ENCODE measurements at regions not wholly inside any gene's neighbourhood (a gene's known extent, or its start where the extent isn't known, plus 50 kb on each side); places are given as distances from the start of the nearest gene placed in this dataset.
"Not testable (repeated sequence)": the region's sequence is repeated elsewhere in the genome, so short reads cannot be mapped to it uniquely, and the experiment has no call there.

DNA sequence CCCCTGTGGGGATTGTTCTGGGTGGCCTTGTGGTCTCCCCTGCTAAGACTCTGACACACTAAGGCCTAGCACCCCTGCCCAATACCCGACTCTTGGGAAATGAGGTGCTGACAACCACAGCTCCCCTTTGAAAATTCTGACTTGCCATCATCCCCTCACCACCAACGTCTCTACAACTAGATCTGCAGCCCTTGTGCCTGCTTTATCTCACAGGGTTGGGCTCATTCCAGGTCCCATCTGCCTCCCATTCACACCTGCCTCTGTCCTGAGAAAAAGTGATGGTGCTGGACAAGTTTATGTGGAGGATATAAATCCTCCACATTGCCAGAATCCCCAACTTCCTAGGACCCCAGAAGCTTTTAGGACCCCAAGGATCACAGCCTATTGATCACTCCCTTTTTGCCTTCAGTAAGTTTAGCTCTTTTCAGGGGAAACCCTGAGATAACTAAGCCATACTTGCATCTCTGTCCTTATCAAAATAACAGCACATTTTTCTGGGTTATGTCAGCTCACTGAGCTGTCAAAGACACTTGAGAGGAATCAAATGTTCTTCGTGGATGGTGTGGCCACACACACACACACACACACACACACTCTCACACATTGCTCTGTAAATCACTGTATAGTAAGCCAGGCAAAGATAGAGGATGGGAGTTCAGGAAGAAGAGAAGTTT lies 136.8 kb upstream of the CES5A start:
- no peak for DNase-seq

DNA sequence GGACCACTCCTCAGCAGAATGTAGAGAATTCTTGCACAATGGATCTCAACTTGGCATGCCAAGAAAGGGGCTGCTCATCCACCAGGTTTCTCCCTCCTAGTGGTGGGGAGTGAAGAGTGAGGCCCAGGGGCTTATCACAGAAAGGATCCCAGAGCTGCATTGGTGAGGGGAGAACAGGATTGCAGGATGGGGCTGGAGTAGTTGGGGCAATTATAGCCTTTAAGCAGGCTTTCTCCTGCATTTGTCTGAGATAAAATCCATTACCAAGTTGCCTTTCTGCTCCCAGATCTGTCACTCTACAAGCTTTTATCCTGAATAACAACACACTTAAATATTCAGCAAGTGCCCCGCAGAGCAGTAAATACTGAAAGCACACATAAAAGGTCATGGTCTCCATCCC lies 130.8 kb upstream of the CES5A start:
- no peak for DNase-seq

DNA sequence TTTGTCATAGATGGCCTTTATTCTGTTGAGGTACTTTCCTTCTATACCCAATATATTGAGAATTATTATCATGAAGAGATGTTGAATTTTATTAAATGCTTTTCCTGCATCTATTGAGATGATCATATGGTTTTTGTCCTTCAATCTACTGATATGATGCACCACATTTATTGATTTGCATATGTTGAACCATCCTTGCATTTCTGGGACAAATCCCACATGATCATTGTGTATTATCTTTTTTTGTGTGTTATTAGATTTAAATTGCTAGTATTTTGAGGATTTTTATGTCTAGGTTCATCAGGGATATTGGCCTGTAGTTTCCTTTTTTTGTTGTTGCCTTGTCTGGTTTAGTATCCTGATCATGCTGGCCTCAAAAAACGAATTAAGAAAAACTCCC lies 124.5 kb upstream of the CES5A start:
- DNase-seq, result no peak

DNA sequence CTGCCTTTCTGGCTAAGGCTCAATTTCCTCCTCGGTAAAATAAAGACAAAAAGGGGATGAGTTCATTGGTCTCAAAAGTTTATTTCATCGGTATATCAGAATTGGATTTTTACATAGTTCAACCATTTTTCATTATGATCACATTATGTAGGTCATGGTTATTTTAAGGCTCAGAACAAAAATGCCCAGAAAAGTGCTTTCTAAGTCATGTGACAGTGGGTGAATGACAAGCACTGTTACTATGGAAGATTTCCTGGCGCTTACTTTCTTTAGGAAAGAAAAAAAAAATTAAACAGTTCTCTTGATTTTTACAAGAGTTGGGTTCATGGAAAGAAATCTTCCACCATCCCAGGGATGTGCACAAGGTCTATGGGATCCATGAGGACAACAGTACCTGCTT lies 117.9 kb upstream of the CES5A start:
- DNase-seq, result no peak

DNA sequence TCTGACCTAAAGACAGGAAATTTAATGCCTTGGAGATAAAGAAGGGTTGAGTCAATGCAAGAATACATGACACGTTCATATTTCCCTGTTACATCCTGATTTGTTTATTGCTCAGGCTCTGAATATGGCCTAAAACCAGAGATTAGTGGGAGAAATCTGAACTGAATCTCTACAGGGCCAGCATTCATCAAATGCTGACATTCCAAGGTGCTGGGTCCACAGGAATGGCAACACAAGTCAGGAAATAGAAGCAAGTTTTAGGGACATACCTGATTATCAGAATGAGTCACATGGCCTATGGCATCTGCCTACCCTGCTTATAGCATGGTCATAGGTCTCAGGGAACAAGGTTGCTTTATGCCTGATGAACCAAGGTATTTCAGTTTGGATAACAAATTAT lies 117.4 kb upstream of the CES5A start:
- no peak for DNase-seq

DNA sequence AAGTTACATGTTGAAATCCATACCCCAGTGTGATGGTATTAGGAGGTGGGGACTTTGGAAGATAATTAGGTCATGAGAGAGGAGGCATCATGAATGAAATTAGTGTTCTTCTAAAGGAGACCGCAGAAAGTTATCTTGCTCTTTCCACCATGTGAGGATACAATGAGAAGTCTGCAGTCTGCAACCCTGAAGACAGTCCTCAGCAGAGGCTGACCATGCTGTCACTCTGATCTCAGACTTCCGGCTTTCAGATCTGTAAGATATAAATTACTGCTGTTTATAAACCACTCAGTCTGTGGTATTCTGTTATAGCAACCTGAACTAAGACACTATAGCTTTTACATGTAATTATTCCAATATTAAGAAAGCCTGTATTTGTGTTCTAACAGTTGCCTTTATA lies 116.7 kb upstream of the CES5A start:
- DNase-seq, result no peak

DNA sequence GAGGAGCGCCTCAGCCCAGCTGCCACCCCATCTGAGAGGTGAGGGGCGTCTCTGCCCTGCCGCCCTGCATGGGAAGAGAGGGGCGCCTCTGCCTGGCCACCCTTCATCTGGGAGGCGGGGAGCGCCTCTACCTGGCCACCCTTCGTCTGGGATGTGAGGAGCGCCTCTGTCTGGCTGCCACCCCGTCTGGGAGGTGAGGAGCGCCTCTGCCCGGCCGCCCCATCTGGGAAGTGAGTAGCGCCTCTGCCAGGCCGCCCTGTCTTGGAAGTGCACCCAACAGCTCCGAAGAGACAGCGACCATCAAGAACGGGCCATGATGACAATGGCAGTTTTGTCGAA lies 114.4 kb upstream of the CES5A start:
- no peak for DNase-seq

DNA sequence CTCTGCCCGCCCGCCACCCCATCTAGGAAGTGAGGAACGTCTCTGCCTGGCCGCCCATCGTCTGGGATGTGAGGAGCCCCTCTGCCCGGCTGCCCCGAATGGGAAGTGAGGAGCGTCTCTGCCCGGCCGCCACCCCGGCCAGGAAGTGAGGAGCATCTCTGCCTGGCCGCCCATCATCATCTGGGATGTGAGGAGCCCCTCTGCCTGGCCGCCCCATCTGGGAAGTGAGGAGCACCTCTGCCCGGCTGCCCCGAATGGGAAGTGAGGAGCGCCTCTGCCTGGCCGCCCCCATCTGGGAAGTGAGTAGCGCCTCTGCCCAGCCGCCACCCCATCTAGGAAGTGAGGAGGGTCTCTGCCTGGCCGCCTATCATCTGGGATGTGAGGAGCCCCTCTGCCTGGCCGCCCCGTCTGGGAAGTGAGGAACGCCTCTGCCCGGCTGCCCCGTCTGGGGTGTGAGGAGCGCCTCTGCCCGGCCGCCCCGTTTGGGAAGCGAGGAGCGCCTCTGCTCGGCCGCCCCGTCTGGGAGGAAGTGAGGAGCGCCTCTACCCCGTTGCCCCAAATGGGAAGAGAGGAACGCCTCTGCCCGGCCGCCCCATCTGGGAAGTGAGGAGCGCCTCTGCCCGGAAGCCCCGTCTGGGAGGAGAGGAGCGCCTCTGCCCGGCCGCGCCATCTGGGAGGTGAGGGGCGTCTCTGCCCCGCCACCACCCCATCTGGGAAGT lies 113.8 kb upstream of the CES5A start:
- not testable (repeated sequence) for DNase-seq

DNA sequence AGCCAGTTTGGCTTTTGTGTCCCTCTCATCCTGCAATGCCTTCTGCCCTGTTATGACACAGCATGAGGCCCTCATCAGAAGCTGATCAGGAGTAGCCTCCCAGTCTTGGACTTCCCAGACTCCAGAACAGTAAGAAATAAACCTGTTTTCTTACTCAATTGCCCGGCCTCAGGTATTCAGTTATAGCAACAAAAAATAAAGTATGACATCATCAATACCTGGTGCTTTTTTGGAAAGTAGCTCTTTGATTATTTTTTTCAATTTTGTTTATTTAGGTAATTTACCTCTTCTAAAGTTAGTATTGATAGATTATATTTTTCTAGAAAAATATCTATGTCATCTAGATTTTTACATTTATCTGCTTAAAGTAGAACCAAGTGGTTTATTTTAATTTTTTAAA lies 112.8 kb upstream of the CES5A start:
- no peak for DNase-seq

DNA sequence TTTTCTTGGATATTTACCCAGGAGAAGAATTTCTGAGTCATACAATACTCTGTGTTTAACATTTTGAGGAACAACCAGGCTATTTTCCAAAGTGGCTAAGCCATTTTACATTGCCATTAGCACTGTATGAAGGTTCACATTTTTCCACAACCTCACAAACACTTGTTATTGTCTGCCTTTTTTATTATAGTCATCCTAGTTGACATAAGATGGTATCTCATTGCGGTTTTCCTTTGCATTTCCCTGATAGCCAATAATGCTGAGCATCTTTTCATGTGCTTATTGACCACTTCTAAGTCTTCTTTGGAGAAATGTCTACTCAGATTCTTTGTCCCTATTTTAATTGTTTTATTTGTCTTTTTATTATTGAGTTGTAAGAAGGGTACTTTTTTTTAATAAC lies 107.4 kb upstream of the CES5A start:
- DNase-seq, result no peak

DNA sequence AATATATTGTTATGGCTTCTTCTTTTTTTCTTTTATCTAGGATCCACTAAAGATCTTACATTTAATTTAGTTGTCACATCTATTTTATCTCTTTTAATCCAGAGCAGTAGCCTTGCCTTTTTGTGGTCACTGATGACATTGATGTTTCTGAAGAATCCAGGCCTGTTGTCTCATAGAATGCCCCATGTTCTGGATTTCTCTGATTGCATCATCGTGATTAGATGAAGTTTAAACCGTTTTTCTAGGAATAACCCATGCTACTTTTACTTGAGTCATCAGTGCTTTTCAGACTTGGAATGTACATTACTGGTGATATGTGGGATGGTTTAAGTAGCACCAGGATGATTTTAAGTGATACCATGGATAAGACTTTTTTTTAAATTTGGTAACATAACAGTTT lies 106.4 kb upstream of the CES5A start:
- no peak for DNase-seq

DNA sequence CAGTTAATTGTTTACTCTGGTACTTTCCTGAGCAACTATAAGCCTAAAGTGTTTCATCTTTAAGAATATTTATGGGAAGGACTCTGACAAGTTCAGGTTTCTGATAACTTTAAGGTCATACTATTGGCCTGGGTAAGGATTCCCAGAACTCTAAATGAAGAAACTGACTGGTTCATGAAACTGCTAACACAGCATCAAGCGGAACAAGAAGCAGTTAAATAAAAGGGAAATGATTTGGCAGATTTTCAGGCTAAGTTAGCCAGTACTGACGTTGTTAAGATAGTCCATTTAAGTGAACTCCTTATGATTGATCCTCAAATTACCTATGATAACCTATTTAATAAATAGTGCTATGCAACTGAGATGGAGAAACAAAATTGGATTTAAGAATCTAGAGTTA lies 101.6 kb upstream of the CES5A start:
- peak; percentile 2 for DNase-seq

DNA sequence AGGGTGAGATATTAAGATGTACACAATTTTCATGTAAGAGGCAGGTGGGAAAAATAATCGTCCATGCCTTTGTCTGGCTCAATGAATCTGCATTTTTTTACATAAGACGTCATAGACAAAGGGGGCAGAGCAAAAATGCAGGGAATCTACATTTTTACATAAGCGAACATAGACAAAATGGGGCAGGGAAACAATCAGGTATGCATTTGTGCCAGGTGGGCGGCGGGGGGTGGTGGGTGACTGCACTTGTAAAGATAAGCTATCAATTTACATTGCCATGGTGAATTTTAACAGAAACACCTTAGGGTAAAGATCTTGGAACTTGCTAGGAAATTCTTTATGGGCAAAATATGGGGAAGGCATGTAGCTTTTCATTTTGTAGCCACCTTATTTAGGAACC lies 96.3 kb upstream of the CES5A start:
- no peak for DNase-seq

DNA sequence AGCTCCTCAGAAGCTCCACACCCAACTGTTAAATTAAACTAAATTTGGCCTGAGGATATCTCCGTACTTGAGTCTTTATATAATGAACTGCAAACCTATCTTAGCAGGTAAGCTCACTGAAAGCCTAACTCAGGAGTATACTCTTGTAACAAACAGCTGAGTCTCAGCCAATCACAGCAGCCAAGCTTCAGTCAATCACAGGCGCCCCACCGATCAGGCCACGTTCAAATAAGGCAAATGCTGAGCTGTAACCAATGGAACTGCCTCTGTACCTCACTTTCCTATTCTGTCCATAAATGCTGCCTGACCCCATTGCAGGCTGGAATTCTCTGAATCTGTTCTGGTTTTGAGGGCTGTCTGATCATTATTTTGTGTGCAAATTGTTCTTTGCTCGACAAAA lies 93.0 kb upstream of the CES5A start:
- DNase-seq, result no peak

DNA sequence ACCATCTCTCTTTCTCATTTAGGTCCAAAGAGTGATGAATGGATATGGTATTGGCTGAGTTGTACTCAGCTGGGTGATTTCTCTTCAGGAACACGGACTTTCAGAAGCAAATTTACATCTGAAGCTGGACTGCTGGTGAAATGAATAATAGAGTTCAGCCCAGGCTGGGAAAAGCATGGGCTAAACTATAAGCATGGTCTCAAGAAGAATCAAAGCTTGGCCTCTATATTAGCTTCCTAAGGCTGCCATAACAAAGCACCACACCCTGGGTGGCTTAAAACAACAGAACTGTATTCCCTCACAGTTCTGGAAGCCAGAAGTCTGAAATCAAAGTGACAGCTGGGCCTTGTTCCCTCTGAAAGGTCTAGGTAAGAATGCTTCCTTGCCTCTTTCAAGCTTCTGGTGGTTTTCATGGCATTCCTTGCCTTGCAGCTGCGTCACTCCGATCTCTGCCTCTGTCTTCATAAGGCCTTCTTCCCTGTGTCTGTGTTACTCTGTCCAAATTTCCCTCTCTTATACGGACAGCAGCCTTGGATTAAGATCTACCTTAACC lies 89.8 kb upstream of the CES5A start:
- no peak for DNase-seq

DNA sequence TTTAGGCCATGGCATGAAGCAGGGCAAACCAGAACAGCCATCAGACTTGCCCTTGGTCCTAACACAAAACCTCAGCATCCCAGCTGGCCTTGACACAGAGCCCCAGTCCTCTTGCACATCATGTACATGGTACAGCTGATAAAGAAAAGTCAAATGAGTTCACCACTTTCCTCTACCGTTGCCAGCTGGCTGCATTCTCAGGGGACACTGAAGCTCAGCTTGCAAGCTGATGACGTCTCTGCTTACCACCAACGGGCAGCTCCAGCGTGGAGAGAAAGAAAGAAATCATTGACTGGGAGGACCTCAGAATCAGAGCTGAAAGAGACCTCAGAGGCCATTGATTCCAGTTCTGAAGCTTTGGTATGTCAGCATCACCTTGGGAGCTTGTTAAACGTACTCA lies 80.7 kb upstream of the CES5A start:
- no peak for DNase-seq

DNA sequence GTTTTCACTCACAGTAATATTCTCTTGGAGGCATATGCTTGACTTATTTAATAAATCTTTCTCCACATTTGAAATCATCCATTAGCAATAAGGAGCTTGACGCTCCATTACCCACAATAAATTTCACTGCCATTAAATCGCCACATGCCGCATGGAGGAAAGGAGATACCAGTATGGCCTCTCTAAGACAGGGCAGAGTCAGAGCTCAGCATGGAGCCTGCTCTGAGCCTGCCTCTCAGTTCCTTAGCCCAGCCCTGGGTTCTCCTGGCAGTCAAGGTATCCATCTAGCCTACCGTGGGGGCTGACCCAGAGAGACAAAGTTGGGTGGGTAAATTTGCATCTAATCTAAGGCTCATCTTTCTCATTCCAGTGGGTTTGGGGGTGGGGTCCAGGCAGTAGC lies 80.3 kb upstream of the CES5A start:
- DNase-seq, result no peak

DNA sequence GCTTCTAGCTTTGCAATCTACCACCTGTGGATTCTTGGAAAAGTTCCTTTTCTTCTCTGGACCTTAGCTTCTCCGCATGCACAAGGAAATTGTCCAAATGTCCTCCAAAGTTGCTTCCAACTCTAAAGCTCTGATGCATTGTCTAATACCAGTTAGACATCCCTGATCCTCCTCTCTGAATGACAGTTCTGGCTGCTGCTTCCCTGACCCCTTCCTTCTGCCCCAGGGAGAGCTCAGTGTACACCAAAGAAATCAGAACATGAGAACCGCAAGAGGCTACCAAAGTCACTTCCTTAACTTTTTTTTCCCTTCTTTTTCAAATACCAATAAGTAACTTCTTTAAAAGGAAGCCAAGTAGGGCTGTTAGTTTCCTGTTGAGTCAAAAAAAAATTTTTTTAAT lies 79.7 kb upstream of the CES5A start:
- no peak for DNase-seq

DNA sequence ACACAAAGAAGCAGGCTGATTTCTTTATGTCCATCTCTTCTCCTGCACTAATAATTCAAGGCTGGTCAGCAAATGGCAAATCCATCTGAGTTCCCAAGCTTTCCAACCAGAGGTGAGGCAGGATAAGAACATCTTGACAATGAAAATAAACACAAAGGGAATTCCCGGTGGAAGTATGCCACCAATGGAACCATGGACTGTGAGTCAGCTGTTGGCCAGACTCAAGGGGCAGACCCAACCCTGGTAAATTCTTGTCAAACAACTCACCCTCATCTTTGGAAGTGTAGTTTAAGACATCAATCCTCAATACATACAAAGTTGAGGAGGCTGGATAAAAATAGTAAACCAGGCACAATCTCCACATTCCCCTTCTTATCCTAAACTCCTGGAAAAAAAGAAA lies 74.3 kb upstream of the CES5A start:
- DNase-seq, result no peak

DNA sequence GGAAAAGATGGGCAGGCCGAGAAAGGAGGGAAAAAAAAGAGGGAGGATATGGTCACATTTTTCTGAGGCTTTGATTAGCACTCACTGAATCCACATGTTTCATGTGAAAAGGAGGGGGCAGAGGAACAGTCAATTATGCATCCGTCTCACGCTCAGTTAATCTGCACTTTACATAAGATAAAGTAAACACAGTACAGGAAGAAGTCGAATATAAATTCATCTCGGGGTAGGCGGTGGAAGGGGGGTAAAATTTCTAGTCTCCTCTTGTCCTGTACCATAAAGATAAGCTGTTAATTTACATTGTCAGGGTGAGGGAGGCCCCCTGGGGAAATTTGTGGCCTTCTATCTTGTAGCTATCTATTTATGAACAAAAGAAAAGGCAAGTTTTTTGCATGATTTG lies 73.1 kb upstream of the CES5A start:
- DNase-seq, result peak; percentile 7

DNA sequence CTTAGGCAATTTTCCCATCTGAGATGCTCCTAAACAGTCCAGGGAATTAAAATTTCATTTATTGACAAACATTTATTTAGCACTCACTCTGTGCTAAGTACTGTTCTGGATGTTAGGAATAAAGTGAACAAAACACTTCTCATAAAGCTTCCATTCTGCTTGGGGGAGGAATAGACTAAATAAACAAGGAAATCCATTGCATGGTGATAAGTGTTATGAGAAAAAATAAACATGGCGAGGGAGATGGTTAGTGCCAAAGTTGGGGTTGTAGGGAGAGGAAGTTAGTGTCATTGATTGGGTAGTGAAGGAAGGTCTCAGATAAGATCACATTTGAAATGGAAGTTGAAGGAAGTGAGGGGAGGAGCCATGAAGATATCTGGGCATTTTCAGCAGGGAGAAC lies 72.2 kb upstream of the CES5A start:
- no peak for DNase-seq

DNA sequence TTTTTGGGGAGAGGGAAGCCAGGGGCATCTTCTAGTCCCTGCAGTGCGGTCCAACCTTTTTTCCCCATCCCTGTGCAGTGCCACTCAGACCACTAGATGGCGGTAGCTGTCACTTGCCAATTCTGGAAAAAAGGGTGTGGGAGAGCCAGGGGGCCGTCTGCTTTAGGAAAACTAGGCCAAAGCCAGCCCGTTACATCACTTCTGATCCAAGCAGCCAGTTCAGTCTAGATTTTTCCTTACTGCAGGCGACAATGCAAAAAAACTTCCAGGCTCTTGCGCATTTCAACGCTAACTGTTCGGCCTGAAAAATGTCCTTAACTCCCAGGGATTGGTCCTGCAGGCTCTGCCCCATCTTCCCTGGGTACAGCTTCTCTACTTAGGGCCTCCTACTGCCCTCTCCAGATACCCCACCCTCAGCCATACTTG lies 69.2 kb upstream of the CES5A start:
- DNase-seq, result peak; percentile 70

DNA sequence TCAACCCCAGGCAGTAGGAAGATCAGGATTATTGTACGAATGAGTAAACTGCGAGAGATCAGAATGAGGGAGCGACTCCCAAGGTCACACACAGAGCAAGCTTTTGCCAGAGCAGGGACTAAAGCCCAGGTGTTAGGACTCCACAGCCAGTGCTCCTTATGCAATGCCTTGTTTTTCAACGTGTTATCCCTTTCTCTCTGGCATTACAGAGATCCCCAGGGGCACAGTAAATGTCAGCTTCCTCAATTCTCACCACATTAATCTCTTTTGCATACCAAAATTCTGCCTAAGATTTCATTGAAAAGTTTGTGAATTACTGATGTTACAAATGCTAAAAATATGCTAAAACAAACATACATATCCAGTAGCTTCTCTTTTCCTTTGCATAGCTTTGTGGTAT lies 68.1 kb upstream of the CES5A start:
- no peak for DNase-seq

DNA sequence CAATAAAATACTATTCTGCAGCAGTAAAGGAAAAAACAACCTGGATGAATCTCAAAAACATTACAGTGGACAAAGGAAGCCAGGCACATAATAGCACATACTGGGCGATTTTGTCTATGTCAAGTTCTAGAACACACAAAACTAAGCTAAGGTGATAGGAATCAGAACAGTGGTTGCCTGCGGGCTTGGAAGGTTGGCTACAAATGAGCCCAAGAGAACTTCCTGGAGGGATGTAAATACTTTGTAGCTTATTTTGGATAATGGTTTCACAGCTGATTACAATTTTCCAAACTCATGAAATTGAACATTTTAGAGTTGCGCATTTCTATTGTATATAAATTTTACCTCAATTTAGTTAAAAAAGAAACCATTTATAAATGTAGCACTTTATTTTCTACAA lies 67.6 kb upstream of the CES5A start:
- DNase-seq, result no peak

DNA sequence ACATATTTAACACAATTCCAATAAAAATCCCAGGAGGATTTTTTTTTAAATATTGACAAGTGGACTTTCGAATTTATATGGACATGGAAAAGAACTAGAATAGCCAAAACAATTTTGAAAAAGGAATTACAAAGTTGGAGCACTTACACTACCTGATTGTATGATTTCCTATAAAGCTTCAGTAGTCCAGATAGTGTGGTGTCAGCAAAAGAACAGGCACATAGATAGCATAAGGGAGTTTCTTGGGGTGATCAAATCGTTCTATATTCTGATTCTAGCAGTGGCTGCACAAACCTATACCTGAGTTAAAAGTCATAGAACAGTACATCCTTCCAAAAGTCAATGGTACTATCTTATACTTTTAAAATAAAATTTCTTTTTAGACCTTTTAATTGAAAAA lies 66.4 kb upstream of the CES5A start:
- no peak for DNase-seq
